Endothelial cell of umbilical vein (primary cell): ENCODE measurements at regions not wholly inside any gene's neighbourhood (a gene's known extent, or its start where the extent isn't known, plus 50 kb on each side); places are given as distances from the start of the nearest gene placed in this dataset.

Experiments used
- CTCF ChIP-seq, 2 donors: IDR thresholded peaks; 1 replicate in 1 of 2; 2 replicates in 1 of 2; pipeline ENCODE4 v1.5.1; 2011; ENCODE audit warnings: low read length in 2 of 2, mild to moderate bottlenecking in 2 of 2, moderate library complexity in 2 of 2, control low read depth in 1 of 2, inconsistent platforms in 1 of 2, low read depth in 1 of 2; ENCODE audit not compliant: insufficient read depth in 1 of 2; ENCODE audit errors: extremely low read depth in 1 of 2
- EZH2 ChIP-seq: IDR thresholded peaks from 2 replicates; pipeline ENCODE4 v1.6.1; 2012; ENCODE audit warnings: borderline replicate concordance, low read depth, mild to moderate bottlenecking, moderate library complexity, low read length, inconsistent platforms; ENCODE audit not compliant: severe bottlenecking
- JUN ChIP-seq: IDR thresholded peaks from 2 replicates; pipeline ENCODE4 v1.6.1; 2011; ENCODE audit warnings: borderline replicate concordance, low read depth; ENCODE audit not compliant: insufficient read length, insufficient read depth
- POLR2A ChIP-seq: IDR thresholded peaks from 2 replicates; pipeline ENCODE4 v1.6.1; 2012; ENCODE audit warnings: low read depth, mild to moderate bottlenecking, control low read depth, low read length
- POLR2AphosphoS5 ChIP-seq: IDR thresholded peaks from 2 replicates; pipeline ENCODE4 v1.6.1; 2012; ENCODE audit warnings: low read depth, mild to moderate bottlenecking, control low read depth, low read length, moderate library complexity; ENCODE audit not compliant: insufficient read depth

DNA sequence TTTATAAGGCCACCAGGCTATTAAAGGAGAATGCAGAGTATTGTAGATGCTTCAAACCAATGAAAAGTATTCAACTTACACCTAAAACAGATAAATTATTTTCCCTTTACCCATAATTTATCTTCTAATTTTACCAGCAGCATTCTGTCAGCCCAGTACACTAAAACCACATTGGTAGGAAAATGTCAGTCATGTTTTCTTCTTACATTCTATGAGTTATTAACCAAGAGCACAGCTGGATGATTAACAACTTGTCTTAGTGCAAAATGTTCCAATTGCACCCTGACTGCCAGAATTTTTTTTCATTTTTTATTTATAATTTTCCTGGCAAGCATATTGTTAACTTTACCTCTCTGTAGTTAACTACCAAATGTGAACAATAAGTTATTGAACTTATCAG lies 79.0 kb upstream of the WDR75 start:
- TF ChIP-seq POLR2A (no peak), CTCF (IDR thresholded peaks at IDR 0.05; ENCODE audit: extremely low read depth in 1 of 2, insufficient read depth in 1 of 2, low read depth in 1 of 2, low read length in 2 of 2) (no peak), EZH2 (no peak), JUN (no peak), POLR2AphosphoS5 (no peak)
